Type B pancreatic cell (in vitro differentiated cells): ENCODE measurements at regions not wholly inside any gene's neighbourhood (a gene's known extent, or its start where the extent isn't known, plus 50 kb on each side); places are given as distances from the start of the nearest gene placed in this dataset.

Source experiments
- DNase-seq: peaks from one replicate; pipeline ENCODE4 v3.0.0; 2021; ENCODE audit warnings: mixed read lengths; ENCODE audit not compliant: unreplicated experiment; ENCODE audit errors: extremely low spot score
- H3K27ac Mint-ChIP-seq: 2 replicates; pipeline ENCODE4 v1.8.0; 2021; ENCODE audit warnings: mild to moderate bottlenecking, mixed read lengths
- H3K27me3 Mint-ChIP-seq: 2 replicates; pipeline ENCODE4 v1.8.0; 2021; ENCODE audit warnings: mixed read lengths
- H3K36me3 Mint-ChIP-seq: 2 replicates; pipeline ENCODE4 v1.8.0; 2021; ENCODE audit warnings: mixed read lengths
- H3K4me1 Mint-ChIP-seq: one replicate; pipeline ENCODE4 v1.8.0; 2021; ENCODE audit warnings: mixed read lengths; ENCODE audit not compliant: unreplicated experiment
- H3K4me3 Mint-ChIP-seq: 2 replicates; pipeline ENCODE4 v1.8.0; 2021; ENCODE audit warnings: mild to moderate bottlenecking, mixed read lengths
- H3K9me3 Mint-ChIP-seq: 2 replicates; pipeline ENCODE4 v1.8.0; 2021; ENCODE audit warnings: mixed read lengths
- TF ChIP-seq, protein P1 (sequence below): fragments of 200-600 bp; sonication (generic); conservative IDR thresholded peaks from 2 replicates; pipeline ENCODE4 v1.5.0; 2021; ENCODE audit warnings: antibody characterized with exemption, mild to moderate bottlenecking

DNA sequence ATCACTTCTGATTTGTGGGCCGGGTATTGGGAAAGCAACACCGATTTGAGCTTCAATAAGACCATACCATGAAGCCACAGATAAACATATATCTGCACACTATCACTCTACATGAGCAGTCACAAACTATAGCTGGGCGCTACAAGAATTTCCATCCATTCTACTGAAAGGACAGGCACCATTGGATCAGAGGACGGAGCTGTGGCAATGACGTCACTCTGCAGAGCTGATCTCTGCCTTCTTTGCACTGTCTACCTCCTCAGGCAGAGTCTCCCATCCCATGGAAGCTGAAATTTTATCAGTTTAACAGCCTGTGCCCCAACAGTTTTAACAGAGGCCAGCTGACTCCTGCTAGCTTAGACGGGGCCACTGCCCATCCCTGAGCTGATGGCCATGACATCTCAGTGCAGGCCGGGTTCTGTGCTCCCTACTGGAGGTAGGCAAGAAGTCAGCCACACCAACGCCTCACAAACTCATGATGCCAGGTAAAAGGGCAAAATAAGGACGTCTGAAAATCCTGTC lies 389.6 kb upstream of the SALL3 start:
- no peak overlapping the region for H3K4me3 Mint-ChIP-seq
- TF ChIP-seq, protein P1, sequence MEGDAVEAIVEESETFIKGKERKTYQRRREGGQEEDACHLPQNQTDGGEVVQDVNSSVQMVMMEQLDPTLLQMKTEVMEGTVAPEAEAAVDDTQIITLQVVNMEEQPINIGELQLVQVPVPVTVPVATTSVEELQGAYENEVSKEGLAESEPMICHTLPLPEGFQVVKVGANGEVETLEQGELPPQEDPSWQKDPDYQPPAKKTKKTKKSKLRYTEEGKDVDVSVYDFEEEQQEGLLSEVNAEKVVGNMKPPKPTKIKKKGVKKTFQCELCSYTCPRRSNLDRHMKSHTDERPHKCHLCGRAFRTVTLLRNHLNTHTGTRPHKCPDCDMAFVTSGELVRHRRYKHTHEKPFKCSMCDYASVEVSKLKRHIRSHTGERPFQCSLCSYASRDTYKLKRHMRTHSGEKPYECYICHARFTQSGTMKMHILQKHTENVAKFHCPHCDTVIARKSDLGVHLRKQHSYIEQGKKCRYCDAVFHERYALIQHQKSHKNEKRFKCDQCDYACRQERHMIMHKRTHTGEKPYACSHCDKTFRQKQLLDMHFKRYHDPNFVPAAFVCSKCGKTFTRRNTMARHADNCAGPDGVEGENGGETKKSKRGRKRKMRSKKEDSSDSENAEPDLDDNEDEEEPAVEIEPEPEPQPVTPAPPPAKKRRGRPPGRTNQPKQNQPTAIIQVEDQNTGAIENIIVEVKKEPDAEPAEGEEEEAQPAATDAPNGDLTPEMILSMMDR = no peak
- H3K36me3 Mint-ChIP-seq = no peaks in the 10 kb centered on the region
- H3K9me3 Mint-ChIP-seq = peaks cover 5% of the 10 kb centered on the region
- no peak for DNase-seq
- H3K27me3 Mint-ChIP-seq = no peaks in the 10 kb centered on the region
- H3K4me1 Mint-ChIP-seq = peaks cover 17% of the 10 kb centered on the region
- no peak overlapping the region for H3K27ac Mint-ChIP-seq

DNA sequence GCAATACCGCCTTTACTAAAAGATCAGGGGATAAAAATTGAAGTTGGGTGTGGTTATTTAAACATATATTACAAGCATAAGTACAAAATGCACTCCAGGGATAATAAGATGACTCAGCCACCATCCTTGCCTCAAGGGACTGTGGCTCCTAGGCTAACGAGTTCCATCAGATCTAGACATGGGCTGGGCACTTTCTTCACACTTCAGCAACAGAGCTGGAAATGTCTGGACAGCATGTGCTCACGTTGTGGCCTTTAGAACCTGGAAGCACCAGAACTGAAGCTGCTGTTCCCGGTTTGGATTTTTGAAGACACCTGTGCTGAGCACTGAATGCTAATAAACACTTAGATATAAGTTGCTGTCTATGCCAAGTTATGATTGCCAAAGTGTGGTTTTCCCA lies 384.2 kb upstream of the SALL3 start:
- DNase-seq = no peak
- Mint-ChIP-seq H3K27ac (no peak overlapping the region), H3K4me3 (no peak overlapping the region), H3K4me1 (peaks cover 5% of the 10 kb centered on the region), H3K27me3 (peaks cover 5% of the 10 kb centered on the region), H3K36me3 (no peaks in the 10 kb centered on the region), H3K9me3 (peaks cover 10% of the 10 kb centered on the region)
- TF ChIP-seq, protein P1 = no peak

- Mint-ChIP-seq H3K4me3 (no peak overlapping the region), H3K9me3 (peaks cover 10% of the 10 kb centered on the region), H3K4me1 (peaks cover 5% of the 10 kb centered on the region), H3K36me3 (no peaks in the 10 kb centered on the region), H3K27me3 (peaks cover 5% of the 10 kb centered on the region), H3K27ac (no peak overlapping the region)
- DNase-seq = no peak
- TF ChIP-seq, protein P1 = no peak
These were observed 383.6 kb upstream of the SALL3 start for GRCh38 chr18:78595924-78596573.

DNA sequence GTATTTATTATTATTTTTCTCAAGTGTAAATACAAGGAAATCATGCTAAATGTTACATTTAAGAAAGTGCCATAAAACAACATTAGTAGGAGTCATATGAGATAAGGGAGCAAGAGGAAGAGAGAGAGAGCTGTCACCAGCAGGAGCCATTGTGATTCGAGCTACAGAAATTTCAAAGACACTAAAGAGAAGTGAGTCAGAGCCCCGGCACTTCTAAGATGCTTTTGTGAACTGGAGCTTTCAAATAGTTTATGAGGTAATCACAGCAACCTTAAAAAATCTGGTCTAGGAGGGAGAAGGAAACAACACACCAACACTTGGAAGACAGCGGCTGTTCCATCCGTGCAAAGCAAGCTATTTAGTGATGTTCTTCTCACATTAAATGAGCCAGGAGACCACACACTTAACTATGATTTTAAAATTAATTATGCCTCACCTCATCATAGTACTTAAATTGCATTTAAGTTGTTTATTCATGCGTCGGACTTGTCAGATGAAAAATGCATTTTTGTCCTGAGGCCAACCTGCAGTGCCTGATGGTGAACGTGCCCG lies 382.7 kb upstream of the SALL3 start:
- Mint-ChIP-seq H3K36me3 (no peaks in the 10 kb centered on the region), H3K9me3 (peaks cover 10% of the 10 kb centered on the region), H3K27me3 (peaks cover 5% of the 10 kb centered on the region), H3K27ac (no peak overlapping the region), H3K4me3 (no peak overlapping the region), H3K4me1 (peaks cover 5% of the 10 kb centered on the region)
- TF ChIP-seq, protein P1 = no peak
- no peak for DNase-seq

DNA sequence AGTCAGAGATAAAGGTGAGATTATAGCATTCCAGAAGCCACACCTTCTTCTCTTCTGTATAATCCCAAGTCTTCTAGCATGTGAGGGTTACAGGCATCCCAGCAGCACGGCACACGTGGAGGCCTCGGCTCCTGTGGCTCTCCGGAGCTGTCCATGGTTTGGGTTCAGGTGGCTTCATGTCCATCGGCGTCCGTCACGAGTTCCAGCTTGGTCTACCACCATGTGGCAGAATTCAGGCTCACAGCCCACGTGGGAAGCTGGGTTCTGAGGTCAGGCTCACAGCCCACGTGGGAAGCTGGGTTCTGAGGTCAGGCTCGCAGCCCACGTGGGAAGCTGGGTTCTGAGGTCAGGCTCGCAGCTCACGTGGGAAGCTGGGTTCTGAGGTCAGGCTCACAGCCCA lies 378.3 kb upstream of the SALL3 start:
- Mint-ChIP-seq H3K4me3 (no peak overlapping the region), H3K36me3 (no peaks in the 10 kb centered on the region), H3K27me3 (peaks cover 10% of the 10 kb centered on the region), H3K9me3 (peaks cover 5% of the 10 kb centered on the region), H3K4me1 (peaks cover 17% of the 10 kb centered on the region), H3K27ac (no peak overlapping the region)
- TF ChIP-seq, protein P1 = no peak
- no peak for DNase-seq
